NCI-H1694 (cell line): ENCODE measurements at regions not wholly inside any gene's neighbourhood (a gene's known extent, or its start where the extent isn't known, plus 50 kb on each side); places are given as distances from the start of the nearest gene placed in this dataset.

Experiments
- DNase-seq: peaks from one replicate; lab custom pipeline; 2025; lab: John Stamatoyannopoulos, UW

GRCh38 chr2:120425014-120425413 lies 79.1 kb downstream of the INHBB start:
- no peak for DNase-seq

GRCh38 chr2:120428748-120429147 lies 82.8 kb downstream of the INHBB start:
- DNase-seq, result no peak

GRCh38 chr2:120429586-120430500 lies 83.9 kb downstream of the INHBB start:
- no peak for DNase-seq

GRCh38 chr2:120430501-120430830 lies 84.5 kb downstream of the INHBB start:
- no peak for DNase-seq

GRCh38 chr2:120430957-120431356 lies 85.0 kb downstream of the INHBB start:
- DNase-seq, result no peak

GRCh38 chr2:120431386-120432292 lies 85.7 kb downstream of the INHBB start:
- DNase-seq, result no peak

GRCh38 chr2:120432293-120432975 lies 86.5 kb downstream of the INHBB start:
- DNase-seq, result no peak

GRCh38 chr2:120432976-120433815 lies 87.3 kb downstream of the INHBB start:
- DNase-seq, result no peak

- DNase-seq, result no peak
These were observed 87.9 kb downstream of the INHBB start for GRCh38 chr2:120433816-120434290.

- no peak for DNase-seq
These were observed 88.8 kb downstream of the INHBB start for GRCh38 chr2:120434492-120435308.

- DNase-seq, result no peak
These were observed 89.9 kb downstream of the INHBB start for GRCh38 chr2:120435671-120436459.

- DNase-seq, result no peak
These were observed 90.5 kb downstream of the INHBB start for GRCh38 chr2:120436460-120436739.

- peak; percentile 51 for DNase-seq
These were observed 91.1 kb downstream of the INHBB start for GRCh38 chr2:120436885-120437603.

- no peak for DNase-seq
These were observed 91.7 kb downstream of the INHBB start for GRCh38 chr2:120437604-120438000.

GRCh38 chr2:120438301-120439066 lies 92.5 kb downstream of the INHBB start:
- no peak for DNase-seq

- DNase-seq, result no peak
These were observed 93.1 kb downstream of the INHBB start for GRCh38 chr2:120439067-120439368.

GRCh38 chr2:120439637-120440384 lies 93.9 kb downstream of the INHBB start:
- no peak for DNase-seq
